ENCODE measurements at regions not wholly inside any gene's neighbourhood (a gene's known extent, or its start where the extent isn't known, plus 50 kb on each side); places are given as distances from the start of the nearest gene placed in this dataset.

- no peak overlapping the region for H3K4me3 Mint-ChIP-seq (ENCODE audit: unreplicated experiment)
- DNase-seq (ENCODE audit: low spot score) = no peak
- H3K4me1 Mint-ChIP-seq (ENCODE audit: low read depth) = peaks cover 4% of the 10 kb centered on the region
- no peaks in the 10 kb centered on the region for H3K36me3 Mint-ChIP-seq (ENCODE audit: low read depth)
- H3K9me3 Mint-ChIP-seq (ENCODE audit: low read depth) = no peaks in the 10 kb centered on the region
- H3K27me3 Mint-ChIP-seq (ENCODE audit: low read depth) = no peaks in the 10 kb centered on the region
- H3K27ac Mint-ChIP-seq (ENCODE audit: unreplicated experiment) = no peak overlapping the region
- TF ChIP-seq CTCF (IDR thresholded peaks at IDR 0.05) = no peak
Measured at GRCh38 chr3:106560451-106560966, 691.7 kb upstream of the CBLB start.

- peak; percentile 42 for TF ChIP-seq CTCF (IDR thresholded peaks at IDR 0.05)
- DNase-seq (ENCODE audit: low spot score) = no peak
Measured at GRCh38 chr3:106566277-106566676, 697.5 kb upstream of the CBLB start.

GRCh38 chr3:106570426-106570825, 701.6 kb upstream of the CBLB start:
- no peak for TF ChIP-seq CTCF (IDR thresholded peaks at IDR 0.05)
- H3K4me1 Mint-ChIP-seq (ENCODE audit: low read depth) = no peaks in the 10 kb centered on the region

More at GRCh38 chr3:106566277-106566676, 697.5 kb upstream of the CBLB start:
- Mint-ChIP-seq H3K36me3 (ENCODE audit: low read depth) (no peaks in the 10 kb centered on the region), H3K4me3 (ENCODE audit: unreplicated experiment) (no peak overlapping the region), H3K27ac (ENCODE audit: unreplicated experiment) (no peak overlapping the region), H3K4me1 (ENCODE audit: low read depth) (no peaks in the 10 kb centered on the region), H3K9me3 (ENCODE audit: low read depth) (no peaks in the 10 kb centered on the region), H3K27me3 (ENCODE audit: low read depth) (no peaks in the 10 kb centered on the region)

GRCh38 chr3:106573605-106574004, 704.8 kb upstream of the CBLB start:
- TF ChIP-seq CTCF (IDR thresholded peaks at IDR 0.05) = no peak

More at GRCh38 chr3:106570426-106570825, 701.6 kb upstream of the CBLB start:
- Mint-ChIP-seq H3K27me3 (ENCODE audit: low read depth) (no peaks in the 10 kb centered on the region), H3K4me3 (ENCODE audit: unreplicated experiment) (no peak overlapping the region), H3K27ac (ENCODE audit: unreplicated experiment) (no peak overlapping the region), H3K36me3 (ENCODE audit: low read depth) (no peaks in the 10 kb centered on the region), H3K9me3 (ENCODE audit: low read depth) (no peaks in the 10 kb centered on the region)
- DNase-seq (ENCODE audit: low spot score) = no peak

GRCh38 chr3:106575029-106575428, 706.2 kb upstream of the CBLB start:
- no peaks in the 10 kb centered on the region for H3K9me3 Mint-ChIP-seq (ENCODE audit: low read depth)
- H3K4me1 Mint-ChIP-seq (ENCODE audit: low read depth) = no peaks in the 10 kb centered on the region

More at GRCh38 chr3:106573605-106574004, 704.8 kb upstream of the CBLB start:
- DNase-seq (ENCODE audit: low spot score) = no peak
- no peak overlapping the region for H3K27ac Mint-ChIP-seq (ENCODE audit: unreplicated experiment)
- no peaks in the 10 kb centered on the region for H3K4me1 Mint-ChIP-seq (ENCODE audit: low read depth)
- H3K9me3 Mint-ChIP-seq (ENCODE audit: low read depth) = no peaks in the 10 kb centered on the region
- no peaks in the 10 kb centered on the region for H3K36me3 Mint-ChIP-seq (ENCODE audit: low read depth)
- no peak overlapping the region for H3K4me3 Mint-ChIP-seq (ENCODE audit: unreplicated experiment)
- no peaks in the 10 kb centered on the region for H3K27me3 Mint-ChIP-seq (ENCODE audit: low read depth)

More at GRCh38 chr3:106575029-106575428, 706.2 kb upstream of the CBLB start:
- no peaks in the 10 kb centered on the region for H3K36me3 Mint-ChIP-seq (ENCODE audit: low read depth)
- no peak for DNase-seq (ENCODE audit: low spot score)
- no peak overlapping the region for H3K4me3 Mint-ChIP-seq (ENCODE audit: unreplicated experiment)
- H3K27ac Mint-ChIP-seq (ENCODE audit: unreplicated experiment) = no peak overlapping the region
- TF ChIP-seq CTCF (IDR thresholded peaks at IDR 0.05) = no peak
- H3K27me3 Mint-ChIP-seq (ENCODE audit: low read depth) = no peaks in the 10 kb centered on the region

Measured in chondrocyte (in vitro differentiated cells).